ENCODE measurements at regions not wholly inside any gene's neighbourhood (a gene's known extent, or its start where the extent isn't known, plus 50 kb on each side); places are given as distances from the start of the nearest gene placed in this dataset.

DNA sequence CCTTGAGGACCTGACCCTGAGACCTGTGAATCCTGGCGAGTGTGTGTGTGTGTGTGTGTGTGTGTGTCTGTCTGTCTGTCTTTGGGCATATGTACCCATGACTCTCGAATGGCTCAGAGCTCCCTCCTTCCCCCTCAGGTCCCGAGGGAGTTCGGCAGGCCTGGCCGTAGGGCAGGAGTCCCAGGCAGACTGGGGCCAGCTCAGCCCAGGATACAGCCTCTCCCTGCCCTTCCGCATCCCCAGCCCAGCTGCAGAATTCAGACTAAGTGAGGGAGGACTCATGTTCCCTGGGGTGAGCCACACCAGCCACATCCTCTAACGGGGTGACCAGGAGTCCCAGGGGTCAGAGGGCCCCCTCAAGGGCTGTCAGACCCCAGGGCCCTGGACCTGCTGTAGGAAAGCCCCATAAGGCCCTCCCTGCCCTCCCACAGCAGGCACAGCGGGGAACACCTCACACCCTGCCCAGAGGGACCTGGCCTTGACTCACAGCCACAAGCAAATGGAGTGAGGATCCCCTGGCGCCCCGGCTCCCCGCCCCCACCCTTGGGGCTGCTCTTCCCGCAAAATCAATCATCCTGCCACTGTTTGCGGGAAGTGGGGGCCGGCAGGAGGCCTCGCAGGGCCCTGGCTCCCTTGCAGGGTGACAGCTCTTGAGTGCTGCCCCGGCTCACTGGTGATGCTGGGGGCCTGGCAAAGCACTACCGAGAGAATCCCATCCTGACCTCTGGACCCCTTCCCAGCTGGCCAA lies 101.7 kb upstream of the CASZ1 start:
- H3K4me3 ChIP-seq (ENCODE audit: low read length): no peak overlapping the region
- TF ChIP-seq ZNF274 (IDR thresholded peaks at IDR 0.05; ENCODE audit: low read depth, low read length): no peak

DNA sequence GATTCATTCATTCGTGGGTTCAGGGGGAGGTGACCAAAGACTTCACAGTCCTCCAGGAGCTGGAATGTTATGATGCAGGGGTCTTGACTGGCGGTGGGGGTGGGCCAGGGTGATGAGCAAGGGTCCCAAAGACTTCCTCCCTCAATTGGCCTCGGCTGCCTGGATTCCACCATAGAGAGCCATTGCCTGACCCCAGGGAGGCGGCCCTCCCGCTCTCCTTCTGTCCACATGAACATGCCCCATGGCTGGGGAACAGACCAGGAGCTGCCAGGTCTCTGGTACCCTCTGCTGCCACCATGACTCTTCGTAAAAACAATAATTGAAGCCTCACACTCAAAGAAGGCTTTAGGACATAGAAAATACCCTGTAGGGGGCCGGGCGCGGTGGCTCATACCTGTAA lies 102.5 kb upstream of the CASZ1 start:
- H3K4me3 ChIP-seq (ENCODE audit: low read length): no peak overlapping the region
- no peak for TF ChIP-seq ZNF274 (IDR thresholded peaks at IDR 0.05; ENCODE audit: low read depth, low read length)

DNA sequence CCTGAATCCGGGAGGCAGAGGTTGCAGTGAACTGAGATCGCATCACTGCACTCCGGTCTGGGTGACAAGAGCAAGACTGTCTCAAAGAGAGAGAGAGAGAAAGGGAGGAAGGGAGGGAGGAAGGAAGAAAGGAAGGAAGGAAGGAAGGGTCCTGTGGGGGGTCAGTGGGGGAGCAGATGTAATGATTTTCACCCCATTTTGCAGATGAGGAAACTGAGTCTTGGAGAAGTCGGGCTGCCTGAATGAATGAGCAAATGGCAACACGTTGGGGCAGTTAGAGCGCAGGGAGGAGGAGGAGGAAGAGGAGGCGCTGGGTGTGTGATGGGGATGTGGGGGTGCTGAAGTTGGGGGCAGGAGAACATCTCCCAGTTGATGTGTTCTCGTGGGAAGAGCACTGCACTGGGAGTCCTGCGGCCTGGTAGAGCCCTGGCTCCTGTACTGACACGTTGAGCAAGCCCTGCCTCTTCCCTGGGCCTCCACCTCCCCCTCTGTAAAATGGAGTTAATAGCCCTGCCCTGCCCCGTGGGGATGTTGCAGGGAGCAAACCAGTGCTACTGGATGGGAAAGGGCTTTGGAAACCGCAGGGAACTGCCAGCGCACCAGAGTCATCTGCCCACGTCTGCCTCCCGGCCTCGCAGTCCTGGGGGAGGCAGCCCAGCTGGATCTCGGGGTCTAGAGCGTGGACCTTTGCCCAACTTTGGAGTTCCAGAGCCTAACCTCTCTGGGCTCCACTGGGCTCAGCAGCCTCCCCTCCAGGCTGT lies 103.2 kb upstream of the CASZ1 start:
- TF ChIP-seq ZNF274 (IDR thresholded peaks at IDR 0.05; ENCODE audit: low read depth, low read length): no peak
- H3K4me3 ChIP-seq (ENCODE audit: low read length): no peak overlapping the region

DNA sequence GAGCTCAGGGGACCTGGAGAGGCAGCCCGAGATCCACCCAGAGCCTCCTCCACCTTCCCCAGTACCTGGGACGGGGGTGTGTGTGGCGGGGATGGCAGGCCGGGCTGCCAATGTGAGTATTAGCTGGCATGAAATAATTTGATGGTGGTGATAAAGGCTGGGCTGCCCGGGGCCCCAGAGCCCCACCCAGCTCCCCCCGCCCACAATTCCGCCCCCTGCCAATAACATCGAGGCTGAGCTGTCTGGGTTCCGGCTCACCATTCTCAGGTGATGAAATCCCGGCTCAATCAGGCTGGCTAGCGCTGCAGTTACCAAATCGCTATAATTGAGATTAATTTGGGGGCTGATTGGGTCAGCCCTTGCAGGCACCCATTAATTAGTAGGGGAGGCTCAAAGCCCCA lies 103.8 kb upstream of the CASZ1 start:
- TF ChIP-seq ZNF274 (IDR thresholded peaks at IDR 0.05; ENCODE audit: low read depth, low read length): no peak
- no peak overlapping the region for H3K4me3 ChIP-seq (ENCODE audit: low read length)

DNA sequence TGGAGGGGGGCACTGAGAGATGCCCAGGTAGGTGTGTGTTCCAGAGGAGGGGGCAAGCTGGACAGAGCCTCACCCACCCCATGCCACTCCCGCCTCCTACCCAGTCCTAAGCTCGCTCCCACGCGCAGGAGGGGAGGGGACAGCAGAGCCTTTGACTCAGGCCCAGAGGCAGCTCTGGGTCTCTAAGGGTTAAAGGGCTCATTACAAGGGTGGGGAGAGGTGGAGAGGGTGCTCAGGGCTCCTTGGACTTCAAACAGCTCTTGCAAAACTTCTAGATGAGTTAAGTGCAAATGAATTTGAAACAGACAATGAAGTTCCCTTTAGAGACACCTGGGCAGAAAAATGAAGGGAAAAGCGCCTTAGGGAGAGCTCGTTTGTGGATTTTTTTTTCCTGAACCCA lies 104.2 kb upstream of the CASZ1 start:
- no peak overlapping the region for H3K4me3 ChIP-seq (ENCODE audit: low read length)
- TF ChIP-seq ZNF274 (IDR thresholded peaks at IDR 0.05; ENCODE audit: low read depth, low read length): no peak

DNA sequence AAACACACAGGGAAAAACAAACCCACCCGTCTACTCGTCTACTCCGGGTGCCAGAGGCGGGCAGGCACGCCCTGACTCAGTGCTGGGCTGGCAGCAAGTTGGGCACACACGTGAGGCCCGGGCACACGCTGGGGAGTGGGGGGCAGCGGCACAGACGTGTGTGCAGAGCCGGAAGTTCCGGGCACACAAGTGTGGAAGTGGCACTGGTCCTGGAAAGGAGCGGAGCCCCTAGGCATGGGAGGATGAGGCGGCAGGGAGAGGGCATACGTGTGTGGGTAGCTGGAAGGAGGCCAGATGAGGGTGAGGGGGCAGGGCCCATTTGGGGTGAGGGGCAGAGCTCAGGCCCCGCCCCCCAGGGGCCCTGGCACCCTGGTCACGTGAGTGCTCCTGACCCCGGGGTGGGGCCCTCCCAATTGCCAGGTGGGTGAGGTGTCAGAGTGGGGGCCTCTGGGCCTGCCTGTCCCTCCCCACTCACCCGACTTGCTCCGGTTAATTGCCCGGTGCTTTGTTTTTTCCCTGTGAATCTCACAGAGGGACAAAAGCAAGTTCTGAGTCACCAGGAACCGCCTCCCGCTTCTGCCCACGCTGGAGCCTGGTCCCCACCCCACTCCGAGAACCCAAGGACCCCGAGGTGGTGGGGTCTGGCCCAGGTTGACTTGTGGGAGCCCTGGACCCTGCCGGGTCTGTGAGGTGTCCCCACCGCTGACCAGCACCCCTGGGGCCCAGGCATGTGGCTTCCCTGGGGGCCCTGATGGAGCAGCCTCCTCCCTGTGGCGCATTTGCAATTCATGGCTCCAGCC lies 104.8 kb upstream of the CASZ1 start:
- no peak overlapping the region for H3K4me3 ChIP-seq (ENCODE audit: low read length)
- no peak for TF ChIP-seq ZNF274 (IDR thresholded peaks at IDR 0.05; ENCODE audit: low read depth, low read length)

DNA sequence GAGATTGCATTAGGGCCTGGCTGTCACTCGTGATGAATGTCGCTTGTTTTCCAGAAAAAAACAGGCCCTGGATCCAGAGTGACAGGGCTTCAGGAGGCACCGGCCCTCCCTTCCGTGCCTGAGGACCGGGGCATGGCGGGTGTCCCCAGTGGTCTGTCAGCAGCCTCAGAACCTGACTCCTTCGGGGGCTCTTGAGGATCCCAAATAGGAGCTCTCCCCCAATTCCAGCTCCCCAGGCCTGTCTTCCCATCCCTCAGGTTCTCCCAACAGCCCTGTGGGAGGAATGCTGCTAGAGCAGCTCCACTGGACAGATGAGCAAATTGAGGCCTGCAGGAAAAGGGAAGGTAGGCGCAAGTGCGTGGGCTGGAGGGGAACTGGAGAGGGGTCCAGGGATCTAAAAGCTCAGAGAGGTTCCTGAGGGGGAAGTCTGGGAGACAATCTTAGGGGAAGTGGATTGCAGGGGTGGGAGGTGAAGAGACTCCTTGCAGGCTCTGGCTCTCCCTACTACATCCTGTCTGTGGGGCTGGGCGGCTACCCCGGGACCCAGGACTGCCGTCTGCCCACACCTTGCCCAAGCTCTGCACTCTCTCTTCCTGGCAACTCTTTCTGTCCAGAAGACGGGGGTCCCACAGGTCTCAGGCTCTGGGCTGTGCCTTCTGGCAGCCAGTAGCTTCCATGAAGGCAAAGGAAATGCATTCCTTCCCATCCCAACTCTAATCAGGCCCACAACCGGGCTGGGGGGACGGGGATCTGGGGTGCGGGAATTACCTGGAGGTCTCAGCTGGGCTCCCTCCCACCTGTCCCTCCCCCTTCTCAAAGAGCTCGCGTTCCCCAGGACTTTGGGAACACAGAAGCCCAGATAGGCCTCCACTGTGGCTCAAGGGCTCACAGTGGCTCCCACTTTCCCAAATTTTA lies 105.7 kb upstream of the CASZ1 start:
- H3K4me3 ChIP-seq (ENCODE audit: low read length): no peak overlapping the region
- TF ChIP-seq ZNF274 (IDR thresholded peaks at IDR 0.05; ENCODE audit: low read depth, low read length): no peak

DNA sequence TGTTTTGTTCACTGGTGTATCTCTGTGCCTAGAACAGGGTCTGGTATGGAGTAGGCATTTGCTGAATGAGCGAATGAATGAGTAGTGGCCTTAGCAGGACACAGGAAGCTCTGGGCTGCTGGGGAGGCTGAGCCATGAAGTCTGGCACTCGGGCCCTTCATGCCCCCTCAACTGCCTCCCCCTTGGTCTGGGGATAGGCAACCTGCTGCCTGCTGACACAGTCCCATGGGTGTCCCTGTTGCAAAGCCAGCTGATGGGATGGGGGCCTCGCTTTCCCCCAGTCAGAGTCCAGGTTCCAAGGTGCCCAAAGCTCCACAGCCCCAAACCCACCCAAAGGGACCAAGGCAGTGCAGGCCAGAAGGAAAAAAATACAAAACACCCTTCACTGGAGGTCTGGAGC lies 107.0 kb upstream of the CASZ1 start:
- TF ChIP-seq ZNF274 (IDR thresholded peaks at IDR 0.05; ENCODE audit: low read depth, low read length): no peak
- no peak overlapping the region for H3K4me3 ChIP-seq (ENCODE audit: low read length)

DNA sequence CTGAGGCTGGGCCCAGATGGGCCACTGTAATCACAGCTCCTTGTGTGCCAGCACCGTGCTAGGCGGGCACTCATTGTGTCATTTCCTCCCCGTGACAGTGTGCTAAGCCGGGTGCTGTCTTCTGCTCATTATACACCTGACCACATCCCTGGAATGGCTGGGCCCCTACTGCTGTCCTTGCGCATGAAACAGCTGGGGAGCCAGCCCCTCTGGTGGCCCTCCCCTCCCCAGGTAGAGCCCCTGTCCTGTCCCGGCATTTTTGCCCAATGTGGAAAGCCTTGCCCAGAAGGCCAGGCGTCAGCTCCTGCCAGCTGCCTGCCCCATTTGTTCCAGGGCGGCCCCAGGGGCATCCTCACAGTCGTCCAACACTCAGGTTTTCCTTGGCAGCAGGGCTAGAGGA lies 107.4 kb upstream of the CASZ1 start:
- H3K4me3 ChIP-seq (ENCODE audit: low read length): no peak overlapping the region
- no peak for TF ChIP-seq ZNF274 (IDR thresholded peaks at IDR 0.05; ENCODE audit: low read depth, low read length)

DNA sequence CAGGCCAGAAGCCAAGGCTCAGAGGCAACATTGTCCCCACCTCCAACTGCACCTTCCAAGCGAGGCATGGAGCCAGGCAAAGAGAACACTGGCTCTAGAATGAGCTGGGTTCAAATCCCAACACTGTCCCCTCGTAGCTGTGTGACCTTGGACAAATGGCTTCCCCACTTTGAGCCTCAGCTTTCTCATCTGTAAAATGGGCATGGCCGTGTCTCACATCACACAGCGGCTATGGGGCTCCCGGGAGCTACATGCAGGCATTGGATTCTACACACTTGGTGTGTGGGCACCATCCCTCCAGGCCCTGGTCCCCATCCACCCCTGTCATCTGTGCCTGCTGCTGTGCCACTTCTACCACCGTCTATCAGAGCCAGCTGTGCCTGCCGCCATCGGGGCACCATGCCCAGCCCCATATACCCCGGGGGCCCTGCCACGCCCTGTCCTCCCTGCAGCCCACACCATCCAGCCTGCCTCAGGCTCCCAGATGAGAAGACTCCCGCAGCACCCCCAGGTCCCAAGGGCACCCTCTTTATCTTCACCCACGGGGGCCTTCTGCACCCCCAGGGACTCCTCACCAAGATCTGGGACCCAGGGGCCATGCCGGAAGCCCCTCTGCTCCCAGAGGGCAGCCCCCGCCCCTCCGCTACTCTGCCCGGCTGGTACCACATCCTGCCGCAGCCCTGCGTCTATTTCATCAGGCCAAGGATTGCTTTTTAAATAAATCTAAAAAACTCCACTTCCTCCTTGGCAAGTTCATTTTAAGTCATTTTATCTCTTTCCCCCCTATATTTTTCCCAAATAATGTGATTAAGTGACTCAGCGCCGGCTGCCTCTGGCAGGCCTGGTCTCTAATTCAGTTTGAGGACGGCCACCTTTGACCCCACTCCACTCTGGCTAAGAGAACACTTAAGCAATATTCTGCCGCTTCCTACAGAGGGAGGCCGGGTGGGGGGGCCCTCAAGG lies 107.8 kb upstream of the TARDBP start:
- H3K4me3 ChIP-seq (ENCODE audit: low read length): no peak overlapping the region
- no peak for TF ChIP-seq ZNF274 (IDR thresholded peaks at IDR 0.05; ENCODE audit: low read depth, low read length)

DNA sequence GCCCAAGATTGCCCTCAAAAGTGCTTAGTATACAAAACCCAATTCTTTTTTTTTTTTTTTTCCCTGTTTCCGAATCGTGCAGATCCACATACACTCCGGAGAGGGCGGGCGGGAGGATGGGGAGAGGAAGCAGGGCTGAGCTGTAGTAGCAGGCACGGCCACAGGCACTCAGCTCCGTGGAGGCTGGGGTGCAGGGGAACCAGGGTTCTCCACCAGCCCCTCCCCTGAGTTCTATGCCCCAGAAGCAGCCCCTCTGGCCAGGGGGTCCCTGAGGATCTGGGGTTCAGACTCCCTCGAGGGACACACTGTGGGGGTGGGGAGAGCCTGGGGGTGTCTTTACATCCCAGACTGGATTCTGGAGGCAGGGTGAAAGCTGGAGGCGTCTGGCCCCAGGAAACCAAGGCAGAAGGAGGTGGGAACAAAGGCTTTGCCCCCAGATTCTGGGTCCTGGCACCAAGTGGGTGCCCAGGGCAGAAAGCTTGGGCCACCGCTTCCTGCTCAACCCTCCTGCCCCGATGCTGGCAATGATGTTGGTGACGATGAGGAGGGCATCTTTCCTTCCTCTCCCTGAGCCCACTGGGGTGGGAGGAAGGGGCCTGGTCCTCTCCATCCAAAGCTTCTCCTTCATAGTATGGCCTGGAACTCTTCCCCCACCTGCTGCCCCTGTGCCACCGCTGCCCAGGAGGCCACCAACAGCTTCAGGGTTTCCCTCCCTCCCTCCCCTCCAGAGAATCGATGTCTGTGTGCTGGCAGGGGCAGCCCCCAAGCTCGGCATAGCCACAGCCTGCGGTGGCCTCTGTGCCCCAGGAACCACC lies 106.4 kb upstream of the TARDBP start:
- no peak overlapping the region for H3K4me3 ChIP-seq (ENCODE audit: low read length)
- TF ChIP-seq ZNF274 (IDR thresholded peaks at IDR 0.05; ENCODE audit: low read depth, low read length): no peak

All from GM08714 (cell line).